Peyer's patch (tissue), 4 donors: ENCODE measurements at regions not wholly inside any gene's neighbourhood (a gene's known extent, or its start where the extent isn't known, plus 50 kb on each side); places are given as distances from the start of the nearest gene placed in this dataset.
"Not testable (repeated sequence)": the region's sequence is repeated elsewhere in the genome, so short reads cannot be mapped to it uniquely, and the experiment has no call there.

Experiments
- DNase-seq, 3 donors: peaks; one replicate each; pipeline ENCODE4 v3.0.0-alpha.2; 2017 to 2019
- H3K27ac ChIP-seq, 4 donors: fragments of 200-600 bp; sonication (generic); one replicate each; pipeline ENCODE4 v1.5.1; 2016 to 2019
- H3K27me3 ChIP-seq, 2 donors: fragments of 200-600 bp; sonication (generic); one replicate each; pipeline ENCODE4 v1.5.1; 2019
- H3K36me3 ChIP-seq, 3 donors: fragments of 200-600 bp; sonication (generic); one replicate each; pipeline ENCODE4 v1.5.1; 2016 to 2019
- H3K4me1 ChIP-seq, 4 donors: fragments of 200-600 bp; sonication (generic); one replicate each; pipeline ENCODE4 v1.5.1; 2016 to 2019
- H3K4me3 ChIP-seq, 4 donors: fragments of 200-600 bp; sonication (generic); 1 replicate in 3 of 4; 2 replicates in 1 of 4; pipeline ENCODE4 v1.5.1; 2016 to 2019; ENCODE audit warnings: mild to moderate bottlenecking in 1 of 4
- H3K9me3 ChIP-seq, 4 donors: fragments of 200-600 bp; sonication (generic); one replicate each; pipeline ENCODE4 v1.5.1; 2016 to 2019; ENCODE audit warnings: mild to moderate bottlenecking in 1 of 4
- POLR2A ChIP-seq, 2 donors: fragments of 450-650 bp; IDR thresholded peaks; one replicate each; pipeline ENCODE4 v1.5.1; 2017; ENCODE audit warnings: antibody characterized with exemption in 2 of 2, mild to moderate bottlenecking in 2 of 2, moderate library complexity in 2 of 2
- small RNA-seq, 2 donors: library from RNA; depleted of rRNA; stranded (forward); fragments of <200 nt; gene quantifications; one replicate each; pipeline ENCODE3, GENCODE V24; 2016
- TF ChIP-seq, protein P1 (sequence below), 6 experiments: fragments of 450-650 bp in 4 of 6; fragments of 200-600 bp in 2 of 6; sonication (generic) in 1 of 6; IDR thresholded peaks; one replicate each; pipeline ENCODE4 v1.5.1; 2017 to 2019; ENCODE audit warnings: antibody characterized with exemption in 6 of 6, mild to moderate bottlenecking in 3 of 6, moderate library complexity in 1 of 6

DNA sequence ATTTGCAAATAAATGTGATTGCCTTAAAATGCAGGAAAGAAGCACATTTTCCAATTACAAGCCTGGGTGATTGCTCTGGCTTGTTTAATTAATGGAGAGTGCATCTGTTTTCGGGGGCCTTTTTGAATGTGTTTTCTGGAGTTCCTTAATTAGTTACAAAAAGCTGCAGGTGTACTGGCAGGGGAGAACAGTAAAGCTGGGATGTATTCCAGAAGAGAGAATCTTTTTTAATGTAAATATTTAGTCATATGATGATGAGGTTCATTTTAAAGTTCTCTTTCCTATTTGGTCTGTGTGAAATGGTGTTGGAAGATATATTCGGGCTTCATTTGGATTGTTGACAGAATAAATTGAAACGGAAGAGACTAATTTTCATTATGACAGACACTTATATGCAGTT lies 70.9 kb upstream of the N4BP1 start:
- no peaks in the 10 kb centered on the region for H3K36me3 ChIP-seq
- TF ChIP-seq, protein P1, sequence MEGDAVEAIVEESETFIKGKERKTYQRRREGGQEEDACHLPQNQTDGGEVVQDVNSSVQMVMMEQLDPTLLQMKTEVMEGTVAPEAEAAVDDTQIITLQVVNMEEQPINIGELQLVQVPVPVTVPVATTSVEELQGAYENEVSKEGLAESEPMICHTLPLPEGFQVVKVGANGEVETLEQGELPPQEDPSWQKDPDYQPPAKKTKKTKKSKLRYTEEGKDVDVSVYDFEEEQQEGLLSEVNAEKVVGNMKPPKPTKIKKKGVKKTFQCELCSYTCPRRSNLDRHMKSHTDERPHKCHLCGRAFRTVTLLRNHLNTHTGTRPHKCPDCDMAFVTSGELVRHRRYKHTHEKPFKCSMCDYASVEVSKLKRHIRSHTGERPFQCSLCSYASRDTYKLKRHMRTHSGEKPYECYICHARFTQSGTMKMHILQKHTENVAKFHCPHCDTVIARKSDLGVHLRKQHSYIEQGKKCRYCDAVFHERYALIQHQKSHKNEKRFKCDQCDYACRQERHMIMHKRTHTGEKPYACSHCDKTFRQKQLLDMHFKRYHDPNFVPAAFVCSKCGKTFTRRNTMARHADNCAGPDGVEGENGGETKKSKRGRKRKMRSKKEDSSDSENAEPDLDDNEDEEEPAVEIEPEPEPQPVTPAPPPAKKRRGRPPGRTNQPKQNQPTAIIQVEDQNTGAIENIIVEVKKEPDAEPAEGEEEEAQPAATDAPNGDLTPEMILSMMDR (IDR thresholded peaks at IDR 0.05), result no peak
- TF ChIP-seq POLR2A (IDR thresholded peaks at IDR 0.05), result no peak
- H3K9me3 ChIP-seq, result no peaks in the 10 kb centered on the region
- no peaks in the 10 kb centered on the region for H3K4me1 ChIP-seq
- no peak overlapping the region for H3K27ac ChIP-seq
- H3K27me3 ChIP-seq, result no peaks in the 10 kb centered on the region
- no peak for DNase-seq
- H3K4me3 ChIP-seq, result no peak overlapping the region

DNA sequence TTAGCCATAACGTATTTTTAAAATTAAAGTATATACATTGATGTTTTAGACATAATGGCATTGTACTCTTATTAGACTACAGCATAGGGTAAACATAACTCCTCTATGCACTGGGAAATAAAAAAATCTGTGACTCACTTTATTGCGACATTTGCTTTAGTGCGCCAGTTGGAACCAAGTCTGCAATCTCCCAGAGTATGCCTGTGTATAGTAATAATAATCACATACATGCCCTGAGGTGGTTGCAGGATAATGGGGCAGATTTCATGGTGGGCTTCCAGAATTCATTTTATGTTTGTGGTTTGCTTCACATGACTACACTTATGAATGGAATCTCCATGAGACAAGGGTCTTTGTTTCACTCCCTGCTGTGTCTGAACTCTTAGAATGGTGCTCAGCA lies 66.9 kb upstream of the N4BP1 start:
- Histone ChIP-seq H3K4me1 (no peaks in the 10 kb centered on the region), H3K27ac (no peak overlapping the region), H3K4me3 (no peak overlapping the region), H3K27me3 (no peaks in the 10 kb centered on the region), H3K9me3 (no peaks in the 10 kb centered on the region), H3K36me3 (no peaks in the 10 kb centered on the region)
- DNase-seq, result no peak
- TF ChIP-seq POLR2A (IDR thresholded peaks at IDR 0.05), result no peak
- TF ChIP-seq, protein P1 (IDR thresholded peaks at IDR 0.05), result no peak

DNA sequence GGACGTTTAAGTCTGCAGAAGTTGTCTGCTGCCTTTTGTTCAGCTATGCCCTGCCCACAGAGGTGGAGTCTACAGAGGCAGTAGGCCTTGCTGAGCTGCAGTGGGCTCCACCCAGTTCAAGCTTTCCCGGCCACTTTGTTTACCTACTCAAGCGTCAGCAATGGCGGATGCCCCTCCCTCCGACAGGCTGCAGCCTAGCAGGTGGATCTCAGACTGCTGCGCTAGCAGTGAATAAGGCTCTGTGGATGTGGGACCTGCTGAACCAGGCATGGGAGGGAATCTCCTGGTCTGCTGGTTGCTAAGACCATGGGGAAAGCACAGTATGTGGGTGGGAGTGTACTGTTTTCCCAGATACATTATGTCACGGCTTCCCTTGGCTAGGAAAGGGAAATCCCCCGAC lies 58.2 kb upstream of the N4BP1 start:
- H3K9me3 ChIP-seq, H3K4me1 ChIP-seq, H3K27me3 ChIP-seq, DNase-seq, H3K27ac ChIP-seq, H3K4me3 ChIP-seq, H3K36me3 ChIP-seq: not testable (repeated sequence)

DNA sequence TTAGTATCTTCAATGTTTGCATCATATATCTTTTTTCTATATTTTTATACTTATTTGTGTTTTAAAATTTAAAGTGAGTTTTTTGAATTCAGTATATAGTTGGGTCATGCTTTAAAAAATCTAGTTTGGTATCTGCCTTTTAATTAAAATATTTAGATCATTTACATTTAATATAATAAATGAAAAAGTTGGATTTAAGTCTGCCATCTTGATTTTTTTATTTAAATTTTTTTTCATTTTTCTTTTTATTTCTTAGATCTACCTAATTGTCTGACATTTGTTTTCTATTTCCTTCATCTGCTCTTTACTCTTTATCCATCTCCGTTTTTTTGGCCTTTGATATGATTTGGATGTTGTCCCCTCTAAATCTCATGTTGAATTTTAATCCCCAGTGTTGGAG lies 50.0 kb upstream of the N4BP1 start:
- TF ChIP-seq, protein P1 (IDR thresholded peaks at IDR 0.05), result no peak
- TF ChIP-seq POLR2A (IDR thresholded peaks at IDR 0.05), result no peak

More for the DNA sequence above, 50.0 kb upstream of the N4BP1 start:
- Histone ChIP-seq H3K36me3 (no peaks in the 10 kb centered on the region), H3K4me1 (no peaks in the 10 kb centered on the region), H3K4me3 (no peak overlapping the region), H3K9me3 (peaks cover 0 to 16% (median 3%) of the 10 kb centered on the region in 4 donors), H3K27me3 (no peaks in the 10 kb centered on the region), H3K27ac (no peak overlapping the region)
- DNase-seq, result no peak

Small RNA genes lying in the stretch of these regions (small RNA-seq; reads per million reads assigned to genes)
- gene AC023827.1, result 0 reads per million in 2 donors
- gene MTND4LP25, result 0 reads per million in 2 donors
- gene RNU6-257P, result 0 reads per million in 2 donors
